ENCODE measurements at regions not wholly inside any gene's neighbourhood (a gene's known extent, or its start where the extent isn't known, plus 50 kb on each side); places are given as distances from the start of the nearest gene placed in this dataset.

GRCh38 chr2:75261923-75262322, 62.6 kb upstream of the TACR1 start (continued):
- no peak for TF ChIP-seq CTCF (conservative IDR thresholded peaks at IDR 0.05; ENCODE audit: low read depth in 2 of 2)
- TF ChIP-seq ZNF331 (CRISPR knock-in tag; IDR thresholded peaks at IDR 0.05; ENCODE audit: low read depth): no peak
- TF ChIP-seq CREB1 (CRISPR knock-in tag; IDR thresholded peaks at IDR 0.05; ENCODE audit: low read depth): no peak

- Mint-ChIP-seq H3K27ac (no peak overlapping the region), H3K36me3 (ENCODE audit: low read depth) (peaks cover 12% of the 10 kb centered on the region; the same call in 2 of the 3 replicates), H3K4me3 (no peak overlapping the region), H3K4me1 (no peaks in the 10 kb centered on the region), H3K27me3 (ENCODE audit: insufficient read depth, low read depth, poor library complexity) (peaks cover 5% of the 10 kb centered on the region), H3K9me3 (peaks cover 21% of the 10 kb centered on the region; the same call in 2 of the 3 replicates)
- DNase-seq (ENCODE audit: low spot score) (no peak), ATAC-seq (no peak)
- H2AFZ ChIP-seq: no peak overlapping the region
- H3K4me2 ChIP-seq: no peak overlapping the region
- no peak overlapping the region for H3K27ac ChIP-seq (ENCODE audit: low read depth)
- no peak for TF ChIP-seq CTCF (conservative IDR thresholded peaks at IDR 0.05; ENCODE audit: low read depth in 2 of 2)
- no peak for TF ChIP-seq REST (IDR thresholded peaks at IDR 0.05; ENCODE audit: unreplicated experiment)
- TF ChIP-seq EZH2phosphoT487 (IDR thresholded peaks at IDR 0.05; ENCODE audit: unreplicated experiment): no peak
- no peaks in the 10 kb centered on the region for H4K20me1 ChIP-seq (replicated peaks; ENCODE audit: insufficient read depth)
- H3K36me3 ChIP-seq (ENCODE audit: insufficient read depth): peaks cover 11% of the 10 kb centered on the region; the same call in 1 of the 2 replicates
- no peaks in the 10 kb centered on the region for H3K79me2 ChIP-seq (replicated peaks; ENCODE audit: insufficient read depth)
- no peak overlapping the region for H3K4me3 ChIP-seq
- H3K27me3 ChIP-seq (ENCODE audit: insufficient read depth): no peaks in the 10 kb centered on the region
- peaks cover 3% of the 10 kb centered on the region; the same call in 1 of the 2 replicates for H3K9me2 ChIP-seq (ENCODE audit: insufficient read depth)
- no peaks in the 10 kb centered on the region for H3K4me1 ChIP-seq (ENCODE audit: insufficient read depth)
- H3F3A ChIP-seq (replicated peaks; ENCODE audit: low read depth): no peaks in the 10 kb centered on the region
Observed at GRCh38 chr2:75260946-75261345, 61.6 kb upstream of the TACR1 start.

All from GM23338 (cell line).